ENCODE measurements at regions not wholly inside any gene's neighbourhood (a gene's known extent, or its start where the extent isn't known, plus 50 kb on each side); places are given as distances from the start of the nearest gene placed in this dataset.

DNA sequence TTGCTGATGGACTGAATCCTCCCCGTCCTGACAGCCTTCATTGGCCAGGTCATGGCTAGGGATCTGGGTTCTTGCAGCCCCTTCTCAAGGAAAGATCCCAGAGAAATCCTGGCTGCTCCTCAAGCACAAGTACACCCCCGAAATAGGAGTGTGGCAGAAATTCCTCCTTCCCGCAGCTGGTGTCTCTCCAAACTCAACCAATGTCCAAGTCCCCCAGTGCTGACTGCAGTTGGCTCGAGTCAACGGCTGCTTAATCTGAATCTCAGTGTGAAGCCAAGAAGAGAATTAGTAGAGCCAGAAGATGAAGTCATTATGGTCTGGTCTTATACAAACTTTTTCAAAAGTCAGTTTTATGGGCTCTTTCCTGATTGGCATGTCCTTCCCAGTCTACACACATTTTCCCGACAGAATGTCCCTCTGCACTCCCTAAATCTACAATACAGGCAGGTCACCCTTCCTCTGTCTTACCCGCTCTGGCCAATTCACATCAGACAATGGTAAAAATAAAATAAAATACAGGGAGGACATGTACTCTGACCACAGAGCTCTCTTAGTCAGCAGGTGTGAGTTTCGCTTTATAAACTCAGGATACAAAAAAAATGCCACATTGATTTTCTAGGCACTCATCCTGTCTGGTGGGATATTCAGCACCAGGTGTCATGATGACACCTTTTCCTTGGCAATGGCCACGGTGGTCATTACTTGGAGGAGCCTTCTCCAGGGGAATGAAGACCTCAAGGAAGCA lies 76.9 kb upstream of the PAPOLG start:
- CTCF ChIA-PET: interaction anchor here (0.6 kb wide), 1 partner anchor 118 kb away, joined by 3 read pairs; no protein-coding TSS in a partner anchor
- H3K27ac Mint-ChIP-seq: no peak overlapping the region
- POLR2A ChIA-PET: no interaction called here
- intact Hi-C loops (cut with micrococcal nuclease): no loop called here
- Histone ChIP-seq H3K27ac (ENCODE audit: low read depth, low read length) (no peak overlapping the region), H3K4me3 (ENCODE audit: low read length) (no peak overlapping the region), H3K36me3 (ENCODE audit: control insufficient read depth in 2 of 3, insufficient read depth in 3 of 3, low read length in 3 of 3) (no peaks in the 10 kb centered on the region), H3K4me1 (ENCODE audit: control insufficient read depth in 2 of 2, insufficient read depth in 2 of 2, low read length in 2 of 2) (peaks cover 0 to 6% of the 10 kb centered on the region in 2 donors), H3K27me3 (ENCODE audit: control insufficient read depth in 2 of 2, insufficient read depth in 2 of 2, low read length in 2 of 2) (no peaks in the 10 kb centered on the region), H3K9me3 (ENCODE audit: control insufficient read depth in 2 of 3, low read length in 3 of 3) (no peaks in the 10 kb centered on the region)
- ATAC-seq (no peak), DNase-seq (no peak)
- H3K36me3 Mint-ChIP-seq: no peaks in the 10 kb centered on the region
- H3K27me3 Mint-ChIP-seq: peaks cover 0 to 19% (median 11%) of the 10 kb centered on the region in 5 donors
- H3K9me3 Mint-ChIP-seq: no peaks in the 10 kb centered on the region
- peaks cover 0 to 4% (median 0%) of the 10 kb centered on the region in 7 donors for H3K4me1 Mint-ChIP-seq
- no peak overlapping the region for H3K4me3 Mint-ChIP-seq

GRCh38 chr2:60693551-60693950 lies 62.5 kb upstream of the PAPOLG start:
- H3K27ac ChIP-seq (ENCODE audit: low read depth, low read length): no peak overlapping the region
- H3K4me1 ChIP-seq (ENCODE audit: control insufficient read depth in 2 of 2, insufficient read depth in 2 of 2, low read length in 2 of 2): no peaks in the 10 kb centered on the region
- no peak overlapping the region for H3K4me3 ChIP-seq (ENCODE audit: low read length)
- Mint-ChIP-seq H3K4me3 (no peak overlapping the region), H3K36me3 (no peaks in the 10 kb centered on the region), H3K27ac (no peak overlapping the region), H3K4me1 (no peaks in the 10 kb centered on the region), H3K27me3 (peaks cover 0 to 15% (median under 1%) of the 10 kb centered on the region in 5 donors), H3K9me3 (no peaks in the 10 kb centered on the region)
- no peaks in the 10 kb centered on the region for H3K27me3 ChIP-seq (ENCODE audit: control insufficient read depth in 2 of 2, insufficient read depth in 2 of 2, low read length in 2 of 2)
- no peak for ATAC-seq
- no peaks in the 10 kb centered on the region for H3K9me3 ChIP-seq (ENCODE audit: control insufficient read depth in 2 of 3, low read length in 3 of 3)
- DNase-seq: no peak
- intact Hi-C loops (cut with micrococcal nuclease): no loop called here
- no peaks in the 10 kb centered on the region for H3K36me3 ChIP-seq (ENCODE audit: control insufficient read depth in 2 of 3, insufficient read depth in 3 of 3, low read length in 3 of 3)
- ChIA-PET POLR2A (no interaction called here), CTCF (interaction anchor here (1.2 kb wide), 1 partner anchor 49 kb away, joined by 4 read pairs; no protein-coding TSS in a partner anchor)

GRCh38 chr2:60695793-60696192 lies 60.3 kb upstream of the PAPOLG start:
- H3K4me1 Mint-ChIP-seq: no peaks in the 10 kb centered on the region
- POLR2A ChIA-PET: no interaction called here
- H3K27me3 Mint-ChIP-seq: peaks cover 0 to 4% (median 0%) of the 10 kb centered on the region in 5 donors
- CTCF ChIA-PET: interaction anchor here (0.6 kb wide), 1 partner anchor 232 kb away, joined by 4 read pairs; no protein-coding TSS in a partner anchor
- Histone ChIP-seq H3K36me3 (ENCODE audit: control insufficient read depth in 2 of 3, insufficient read depth in 3 of 3, low read length in 3 of 3) (no peaks in the 10 kb centered on the region), H3K9me3 (ENCODE audit: control insufficient read depth in 2 of 3, low read length in 3 of 3) (no peaks in the 10 kb centered on the region), H3K4me3 (ENCODE audit: low read length) (no peak overlapping the region), H3K27me3 (ENCODE audit: control insufficient read depth in 2 of 2, insufficient read depth in 2 of 2, low read length in 2 of 2) (no peaks in the 10 kb centered on the region), H3K4me1 (ENCODE audit: control insufficient read depth in 2 of 2, insufficient read depth in 2 of 2, low read length in 2 of 2) (no peaks in the 10 kb centered on the region), H3K27ac (ENCODE audit: low read depth, low read length) (no peak overlapping the region)
- DNase-seq (no peak), ATAC-seq (no peak)
- H3K27ac Mint-ChIP-seq: no peak overlapping the region
- intact Hi-C loops (cut with micrococcal nuclease): no loop called here
- no peaks in the 10 kb centered on the region for H3K36me3 Mint-ChIP-seq
- H3K4me3 Mint-ChIP-seq: no peak overlapping the region
- no peaks in the 10 kb centered on the region for H3K9me3 Mint-ChIP-seq

DNA sequence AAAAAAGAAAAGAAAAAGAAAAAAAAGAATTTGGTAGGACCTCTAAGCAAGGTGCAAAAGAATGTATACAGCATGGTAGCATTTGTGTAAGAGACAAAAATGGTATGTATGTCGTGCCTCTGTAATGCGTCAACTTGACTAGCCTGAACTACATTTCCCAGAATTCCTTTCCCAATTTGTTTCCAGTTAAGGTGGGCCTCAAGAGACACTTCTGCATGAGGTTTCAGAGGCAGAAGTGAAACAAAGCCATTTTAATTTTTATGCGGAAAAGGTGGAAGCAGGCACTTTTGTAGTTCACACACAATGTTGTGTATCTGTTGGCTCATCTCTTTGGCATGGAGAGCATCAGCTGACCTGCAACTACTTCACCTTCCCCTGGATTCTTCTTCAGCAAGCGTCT lies 56.5 kb upstream of the PAPOLG start:
- Histone ChIP-seq H3K27ac (ENCODE audit: low read depth, low read length) (no peak overlapping the region), H3K36me3 (ENCODE audit: control insufficient read depth in 2 of 3, insufficient read depth in 3 of 3, low read length in 3 of 3) (no peaks in the 10 kb centered on the region), H3K9me3 (ENCODE audit: control insufficient read depth in 2 of 3, low read length in 3 of 3) (no peaks in the 10 kb centered on the region), H3K27me3 (ENCODE audit: control insufficient read depth in 2 of 2, insufficient read depth in 2 of 2, low read length in 2 of 2) (no peaks in the 10 kb centered on the region), H3K4me1 (ENCODE audit: control insufficient read depth in 2 of 2, insufficient read depth in 2 of 2, low read length in 2 of 2) (no peaks in the 10 kb centered on the region), H3K4me3 (ENCODE audit: low read length) (no peak overlapping the region)
- no peaks in the 10 kb centered on the region for H3K9me3 Mint-ChIP-seq
- ChIA-PET CTCF (interaction anchor here (0.6 kb wide), 1 partner anchor 289 kb away, joined by 3 read pairs; no protein-coding TSS in a partner anchor), POLR2A (no interaction called here)
- H3K27me3 Mint-ChIP-seq: no peaks in the 10 kb centered on the region
- H3K27ac Mint-ChIP-seq: no peak overlapping the region
- H3K4me3 Mint-ChIP-seq: no peak overlapping the region
- no peaks in the 10 kb centered on the region for H3K36me3 Mint-ChIP-seq
- DNase-seq: no peak
- no peak for ATAC-seq
- intact Hi-C loops (cut with micrococcal nuclease): no loop called here
- no peaks in the 10 kb centered on the region for H3K4me1 Mint-ChIP-seq

GRCh38 chr2:60706021-60706420 lies 50.0 kb upstream of the PAPOLG start:
- H3K27me3 ChIP-seq (ENCODE audit: control insufficient read depth in 2 of 2, insufficient read depth in 2 of 2, low read length in 2 of 2): no peaks in the 10 kb centered on the region
- ChIA-PET POLR2A (no interaction called here), CTCF (interaction anchor here (1.6 to 9.4 kb wide), 2 partner anchors 50 to 295 kb away, joined by 4 to 108 read pairs; partner anchors contain the start of gene PAPOLG)
- Mint-ChIP-seq H3K27me3 (peaks cover 0 to 7% (median 0%) of the 10 kb centered on the region in 5 donors), H3K36me3 (no peaks in the 10 kb centered on the region), H3K4me3 (no peak overlapping the region), H3K9me3 (no peaks in the 10 kb centered on the region), H3K4me1 (no peaks in the 10 kb centered on the region), H3K27ac (no peak overlapping the region)
- DNase-seq (no peak), ATAC-seq (no peak)
- H3K36me3 ChIP-seq (ENCODE audit: control insufficient read depth in 2 of 3, insufficient read depth in 3 of 3, low read length in 3 of 3): no peaks in the 10 kb centered on the region
- H3K27ac ChIP-seq (ENCODE audit: low read depth, low read length): no peak overlapping the region
- intact Hi-C loops (cut with micrococcal nuclease): loop anchor here in 1 of 2 donors (2.0 to 5.0 kb wide), 2 partner anchors 89 to 101 kb away; no protein-coding TSS in a partner anchor
- H3K4me1 ChIP-seq (ENCODE audit: control insufficient read depth in 2 of 2, insufficient read depth in 2 of 2, low read length in 2 of 2): no peaks in the 10 kb centered on the region
- H3K4me3 ChIP-seq (ENCODE audit: low read length): no peak overlapping the region
- H3K9me3 ChIP-seq (ENCODE audit: control insufficient read depth in 2 of 3, low read length in 3 of 3): no peaks in the 10 kb centered on the region
